ENCODE measurements at regions not wholly inside any gene's neighbourhood (a gene's known extent, or its start where the extent isn't known, plus 50 kb on each side); places are given as distances from the start of the nearest gene placed in this dataset.

GRCh38 chr21:21631961-21632360 lies 633.8 kb downstream of the NCAM2 start:
- no peak for TF ChIP-seq CTCF (IDR thresholded peaks at IDR 0.05)
- TF ChIP-seq POLR2A (IDR thresholded peaks at IDR 0.05): no peak

Data from uterus (tissue), 2 donors.